ENCODE measurements at regions not wholly inside any gene's neighbourhood (a gene's known extent, or its start where the extent isn't known, plus 50 kb on each side); places are given as distances from the start of the nearest gene placed in this dataset.

- no peak for DNase-seq (ENCODE audit: low spot score)
Observed at GRCh38 chr7:131898418-131898817, 342.0 kb upstream of the PODXL start.

- no peak for DNase-seq (ENCODE audit: low spot score)
Observed at GRCh38 chr7:131897790-131898165, 341.4 kb upstream of the PODXL start.

GRCh38 chr7:131897016-131897789, 340.8 kb upstream of the PODXL start:
- no peak for DNase-seq (ENCODE audit: low spot score)

DNA sequence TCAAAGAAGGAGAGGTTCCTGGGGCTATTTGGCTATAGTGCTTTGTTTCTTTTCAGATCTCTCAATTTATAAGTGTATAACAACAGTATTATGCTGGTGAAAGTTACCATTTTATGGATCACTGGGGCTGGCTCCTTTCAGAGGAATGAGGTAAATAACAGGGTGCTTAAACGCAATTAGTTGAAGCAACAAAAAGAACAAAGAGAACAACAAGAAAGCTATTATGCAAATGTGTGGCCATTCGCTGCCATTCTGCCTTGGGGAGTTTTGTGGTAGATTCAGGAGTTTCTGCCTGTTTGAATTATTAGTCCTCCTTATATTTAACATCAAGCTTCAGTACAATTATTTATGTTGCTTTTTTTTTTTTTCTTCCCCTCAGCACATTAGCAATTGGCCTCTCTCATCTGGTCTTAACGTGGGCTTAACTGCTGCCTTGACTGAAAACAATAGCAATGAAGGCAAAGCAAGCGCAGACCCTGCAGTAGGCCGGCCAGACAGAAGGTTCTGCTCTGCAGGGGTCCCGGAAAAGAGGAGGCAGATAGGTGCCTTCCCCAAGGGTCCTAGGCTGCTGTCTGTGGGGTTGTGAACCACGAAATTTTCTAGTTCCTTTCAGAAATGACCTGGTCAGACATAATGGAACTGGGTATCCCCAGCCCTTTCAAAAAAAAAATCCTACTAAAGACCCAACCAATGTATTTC, 339.9 kb upstream of the PODXL start:
- no peak for DNase-seq (ENCODE audit: low spot score)

DNA sequence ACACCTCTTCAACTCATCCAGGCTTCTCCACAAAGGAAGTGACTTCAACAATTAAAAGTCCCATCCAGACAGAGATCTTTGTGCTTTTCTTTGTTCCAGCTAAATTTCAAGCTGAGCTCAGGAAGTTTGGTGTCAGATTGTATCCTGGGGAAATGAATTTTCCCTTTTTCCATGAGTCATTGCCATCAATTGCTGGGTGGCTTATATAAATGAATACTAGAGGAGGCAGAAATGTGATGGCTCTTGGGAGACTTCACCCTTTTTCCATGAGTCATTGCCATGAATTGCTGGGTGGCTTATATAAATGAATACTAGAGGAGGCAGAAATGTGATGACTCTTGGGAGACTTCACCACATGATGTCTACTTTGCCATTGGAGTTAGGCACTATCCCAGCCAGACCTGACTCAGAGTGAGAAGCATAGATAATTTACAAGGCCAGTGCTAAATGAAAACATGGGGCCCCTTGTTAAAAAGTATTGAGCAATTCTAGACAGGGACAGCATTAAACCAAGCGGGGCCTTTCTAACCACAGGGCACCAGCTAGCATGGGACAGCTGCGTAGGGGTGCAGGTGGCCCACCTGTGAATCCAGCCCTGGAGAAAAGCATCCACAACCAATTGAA, 339.2 kb upstream of the PODXL start:
- no peak for DNase-seq (ENCODE audit: low spot score)

DNA sequence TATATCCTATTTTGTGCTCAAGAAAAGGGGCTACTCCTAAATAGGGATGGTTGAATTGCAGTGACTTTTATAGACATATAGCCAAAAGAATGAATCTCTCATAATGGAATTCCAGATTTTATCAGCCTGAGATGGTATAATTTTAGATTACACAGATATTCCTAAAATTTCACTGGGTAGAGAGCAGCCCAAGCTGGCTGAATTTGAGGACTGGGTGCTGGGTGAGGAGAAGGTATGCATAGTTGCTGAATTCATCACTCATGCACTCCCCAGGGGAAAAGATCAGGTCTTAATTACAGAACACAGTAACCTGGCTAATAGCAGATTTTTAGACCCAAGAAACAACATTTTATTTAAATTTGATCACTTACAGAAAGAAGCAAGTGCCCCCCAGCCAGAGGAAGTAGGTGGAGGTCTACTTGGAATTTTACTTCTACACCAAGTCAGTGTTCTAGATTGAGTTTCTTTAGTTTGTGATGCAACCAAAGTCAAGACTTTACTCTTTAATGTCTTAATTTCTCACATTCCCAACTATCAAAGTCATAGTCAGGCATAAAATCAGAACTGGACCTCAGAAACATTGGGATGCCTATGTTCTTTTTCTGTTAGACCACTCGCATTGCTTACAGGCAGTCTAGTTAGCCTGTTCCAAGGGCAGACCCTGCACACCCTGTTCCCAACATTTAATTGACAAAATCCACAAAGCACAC, 337.4 kb upstream of the PODXL start:
- no peak for DNase-seq (ENCODE audit: low spot score)

DNA sequence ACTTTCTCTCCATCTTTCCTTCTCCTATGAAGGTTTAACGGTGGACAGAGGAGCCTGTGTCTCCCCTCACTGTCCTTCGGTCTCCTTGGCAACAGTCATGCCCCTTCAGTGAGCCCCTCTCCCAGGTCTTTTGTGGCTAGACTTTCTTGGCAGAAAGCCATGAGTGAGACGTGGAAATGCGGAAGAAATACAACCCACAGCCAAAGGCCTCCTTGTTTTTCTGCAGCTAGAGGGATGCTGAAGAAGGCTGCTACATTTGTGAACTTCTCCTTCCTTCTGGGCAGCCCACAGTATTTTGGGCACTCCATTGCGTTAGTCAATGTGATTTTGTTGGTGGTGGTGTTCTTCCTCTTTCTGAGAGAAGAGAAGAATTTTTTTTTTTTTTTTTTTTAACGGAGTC, 333.7 kb upstream of the PODXL start:
- DNase-seq (ENCODE audit: low spot score) = no peak

DNA sequence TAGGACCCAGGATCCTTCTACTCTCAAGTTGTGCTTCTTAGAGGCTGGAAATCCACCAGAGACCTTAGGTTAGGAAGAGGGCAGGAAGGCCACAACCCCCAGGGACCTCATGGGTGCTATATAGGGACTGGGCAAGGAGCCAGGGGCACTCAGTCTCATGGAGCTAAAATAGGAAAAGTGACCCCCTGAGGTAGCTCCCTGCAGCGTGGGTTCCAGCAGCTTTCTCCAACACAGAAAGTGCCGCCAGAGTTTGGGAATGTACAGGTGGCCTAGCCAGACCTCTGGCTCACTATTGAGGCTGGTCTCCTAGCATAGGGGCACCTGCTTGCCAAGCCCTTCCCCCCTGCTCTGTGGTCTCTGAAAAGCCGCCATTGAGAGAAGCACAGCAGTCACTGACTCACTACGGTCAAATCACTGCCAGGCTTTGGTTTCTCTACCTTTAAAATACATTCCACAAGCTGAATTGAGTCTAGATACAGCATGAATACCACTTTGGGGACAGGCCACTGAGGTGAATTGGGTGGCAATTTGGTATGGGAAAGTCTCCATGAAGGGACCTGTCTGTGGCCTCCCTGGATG, 333.2 kb upstream of the PODXL start:
- no peak for DNase-seq (ENCODE audit: low spot score)

GRCh38 chr7:131883769-131884168, 327.3 kb upstream of the PODXL start:
- DNase-seq (ENCODE audit: low spot score) = no peak

DNA sequence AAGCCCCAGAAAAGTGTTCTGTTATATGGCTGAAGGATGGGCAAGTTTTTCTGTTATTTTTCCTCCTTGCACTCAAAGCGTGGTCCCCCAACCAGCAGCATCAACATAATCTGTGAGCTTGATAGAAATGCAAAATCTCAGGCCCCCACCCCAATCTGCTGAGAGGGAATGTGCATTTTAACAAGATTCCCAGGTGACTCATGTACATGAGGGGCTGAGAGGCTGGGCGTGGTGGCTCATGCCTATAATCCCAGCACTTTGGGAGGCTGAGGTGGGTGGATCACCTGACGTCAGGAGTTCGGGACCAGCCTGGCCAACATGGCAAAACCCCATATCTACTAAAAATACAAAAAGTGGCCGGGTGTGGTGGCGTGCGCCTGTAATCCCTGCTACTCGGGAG, 326.8 kb upstream of the PODXL start:
- DNase-seq (ENCODE audit: low spot score) = no peak

GRCh38 chr7:131882321-131882720, 325.9 kb upstream of the PODXL start:
- no peak for DNase-seq (ENCODE audit: low spot score)

- no peak for DNase-seq (ENCODE audit: low spot score)
Observed at GRCh38 chr7:131880078-131880477, 323.6 kb upstream of the PODXL start.

DNA sequence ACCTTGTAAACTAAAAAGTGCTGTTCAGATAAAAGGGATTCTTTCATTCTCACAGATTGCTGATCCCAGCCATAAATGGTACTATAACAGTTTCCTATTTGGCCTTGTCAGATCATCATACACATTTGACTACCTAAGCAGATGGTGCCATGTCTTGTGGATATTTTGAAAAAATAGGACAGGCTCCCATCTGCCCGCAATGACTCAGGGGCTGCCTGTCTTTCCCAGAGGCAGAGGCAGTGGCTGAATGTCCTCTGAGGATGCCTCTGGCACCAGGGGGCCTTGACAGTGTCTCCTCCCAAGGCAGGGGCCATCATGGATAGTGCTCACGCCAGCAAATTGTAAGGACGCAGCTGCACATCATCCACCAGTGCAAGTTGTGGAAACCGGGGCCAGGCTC, 323.0 kb upstream of the PODXL start:
- no peak for DNase-seq (ENCODE audit: low spot score)

DNA sequence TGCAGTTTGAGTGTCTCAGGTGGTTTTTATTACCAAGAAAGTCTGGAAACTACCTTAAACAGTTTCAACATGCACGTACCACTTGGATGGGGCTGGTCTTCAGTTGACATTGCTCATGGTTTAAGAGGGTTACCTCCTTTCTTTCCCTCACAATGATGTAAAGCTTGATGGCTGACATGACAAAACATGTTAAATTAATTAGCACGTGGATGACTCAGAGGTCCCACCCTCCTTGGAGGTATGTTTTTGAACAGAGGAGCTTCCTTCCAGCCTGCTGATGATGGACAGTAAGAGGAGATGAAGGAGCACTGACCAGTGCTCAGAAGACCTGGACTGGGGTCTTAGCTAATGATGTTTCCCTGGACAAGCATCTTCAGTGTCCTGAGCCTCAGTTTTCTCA, 322.3 kb upstream of the PODXL start:
- no peak for DNase-seq (ENCODE audit: low spot score)

DNA sequence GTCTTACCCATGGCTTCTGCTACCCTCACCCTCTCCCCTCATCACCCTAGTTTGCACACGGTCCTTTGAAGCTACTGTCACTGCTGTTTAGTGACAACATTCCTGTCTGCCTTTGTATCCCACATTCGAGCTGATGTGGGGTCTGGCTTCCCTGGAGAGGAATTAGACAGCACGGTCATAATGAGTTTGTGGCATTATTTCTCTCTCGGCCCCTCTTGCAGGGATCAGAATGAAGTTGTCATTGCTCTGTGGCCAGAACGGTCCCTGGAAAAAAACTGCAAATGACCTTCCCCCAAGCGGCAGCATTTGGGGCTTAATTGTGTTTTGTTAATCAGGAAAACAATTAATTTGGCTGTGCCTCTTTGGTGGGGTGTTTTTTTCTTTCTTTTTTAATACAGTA, 317.2 kb upstream of the PODXL start:
- no peak for DNase-seq (ENCODE audit: low spot score)

- DNase-seq (ENCODE audit: low spot score) = no peak
Observed at GRCh38 chr7:131869986-131870385, 313.6 kb upstream of the PODXL start.

- no peak for DNase-seq (ENCODE audit: low spot score)
Observed at GRCh38 chr7:131869169-131869844, 312.9 kb upstream of the PODXL start.

- DNase-seq (ENCODE audit: low spot score) = no peak
Observed at GRCh38 chr7:131867461-131867860, 311.0 kb upstream of the PODXL start.

- no peak for DNase-seq (ENCODE audit: low spot score)
Observed at GRCh38 chr7:131865911-131866310, 309.5 kb upstream of the PODXL start.

DNA sequence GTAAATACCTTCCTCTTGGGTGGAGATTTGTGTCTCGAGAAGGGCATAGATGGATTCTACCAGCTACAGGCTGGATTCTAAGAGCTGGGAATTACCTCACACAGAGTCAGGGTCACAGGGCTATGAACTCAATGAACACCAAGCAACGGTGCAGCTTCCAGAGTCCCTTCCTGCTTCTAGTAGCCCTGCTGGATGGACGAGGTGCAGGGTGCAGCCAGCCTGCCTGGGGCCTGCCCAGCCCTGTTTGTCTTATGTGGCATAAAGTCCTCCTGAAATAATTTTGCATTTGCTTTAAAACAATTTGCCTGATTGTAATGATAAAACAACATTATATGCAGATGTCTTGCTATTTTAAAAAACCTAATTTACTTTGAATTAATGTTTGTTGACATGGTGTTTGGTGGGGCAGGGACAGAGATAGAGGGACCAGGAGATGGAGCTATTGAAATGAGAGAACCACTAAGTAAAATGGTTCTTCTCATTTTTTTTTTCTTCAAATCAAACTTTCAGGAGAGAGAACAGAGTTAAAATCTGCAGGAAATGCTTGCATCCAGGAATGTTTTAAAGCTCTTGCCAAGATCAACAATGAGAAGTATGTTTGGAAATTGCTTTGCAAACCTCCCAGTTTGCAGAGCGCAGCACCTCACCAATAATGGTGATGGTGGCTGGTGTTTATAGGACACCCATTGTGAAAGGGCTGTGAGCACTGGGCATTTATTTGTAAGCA, 305.4 kb upstream of the PODXL start:
- DNase-seq (ENCODE audit: low spot score) = no peak
